ENCODE measurements at regions not wholly inside any gene's neighbourhood (a gene's known extent, or its start where the extent isn't known, plus 50 kb on each side); places are given as distances from the start of the nearest gene placed in this dataset.

DNA sequence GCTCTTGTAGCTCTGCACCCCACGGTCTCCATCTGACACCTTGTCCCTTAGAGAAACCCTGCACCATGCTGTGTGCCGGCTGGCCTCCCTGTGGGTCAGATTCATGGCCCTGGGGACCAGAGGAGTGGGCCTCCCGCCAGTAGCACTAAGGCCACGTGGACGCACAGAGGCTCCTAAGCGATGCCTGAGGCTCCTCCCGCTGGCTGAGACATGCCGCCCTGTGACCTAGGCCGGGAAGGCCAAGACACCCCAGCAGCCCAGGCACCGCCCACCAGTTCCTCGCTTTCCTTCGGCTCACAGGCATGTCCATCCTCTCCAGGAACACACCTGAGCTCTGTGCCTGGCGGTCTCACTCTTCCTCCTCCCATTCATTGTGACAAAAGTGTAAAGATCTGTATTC, 311.0 kb downstream of the THBS2 start:
- TF ChIP-seq POLR2A (IDR thresholded peaks at IDR 0.05), result no peak
- TF ChIP-seq, protein P1, sequence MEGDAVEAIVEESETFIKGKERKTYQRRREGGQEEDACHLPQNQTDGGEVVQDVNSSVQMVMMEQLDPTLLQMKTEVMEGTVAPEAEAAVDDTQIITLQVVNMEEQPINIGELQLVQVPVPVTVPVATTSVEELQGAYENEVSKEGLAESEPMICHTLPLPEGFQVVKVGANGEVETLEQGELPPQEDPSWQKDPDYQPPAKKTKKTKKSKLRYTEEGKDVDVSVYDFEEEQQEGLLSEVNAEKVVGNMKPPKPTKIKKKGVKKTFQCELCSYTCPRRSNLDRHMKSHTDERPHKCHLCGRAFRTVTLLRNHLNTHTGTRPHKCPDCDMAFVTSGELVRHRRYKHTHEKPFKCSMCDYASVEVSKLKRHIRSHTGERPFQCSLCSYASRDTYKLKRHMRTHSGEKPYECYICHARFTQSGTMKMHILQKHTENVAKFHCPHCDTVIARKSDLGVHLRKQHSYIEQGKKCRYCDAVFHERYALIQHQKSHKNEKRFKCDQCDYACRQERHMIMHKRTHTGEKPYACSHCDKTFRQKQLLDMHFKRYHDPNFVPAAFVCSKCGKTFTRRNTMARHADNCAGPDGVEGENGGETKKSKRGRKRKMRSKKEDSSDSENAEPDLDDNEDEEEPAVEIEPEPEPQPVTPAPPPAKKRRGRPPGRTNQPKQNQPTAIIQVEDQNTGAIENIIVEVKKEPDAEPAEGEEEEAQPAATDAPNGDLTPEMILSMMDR (IDR thresholded peaks at IDR 0.05), result no peak
- TF ChIP-seq EP300 (IDR thresholded peaks at IDR 0.05), result no peak
- no peak for TF ChIP-seq POLR2AphosphoS5 (IDR thresholded peaks at IDR 0.05)

All from gastroesophageal sphincter (tissue), 3 donors.